KMS-11 (cell line): ENCODE measurements at regions not wholly inside any gene's neighbourhood (a gene's known extent, or its start where the extent isn't known, plus 50 kb on each side); places are given as distances from the start of the nearest gene placed in this dataset.
"Not testable (repeated sequence)": the region's sequence is repeated elsewhere in the genome, so short reads cannot be mapped to it uniquely, and the experiment has no call there.

Experiments used
- H2AFZ ChIP-seq: fragments of 200-600 bp; sonication (generic); 2 replicates; pipeline ENCODE4 v1.6.1; 2016; ENCODE audit warnings: antibody characterized with exemption, mixed run types, low read depth
- H3K27ac ChIP-seq: fragments of 200-600 bp; sonication (generic); 2 replicates; pipeline ENCODE4 v1.6.1; 2016; ENCODE audit warnings: mild to moderate bottlenecking, mixed run types
- H3K27me3 ChIP-seq: fragments of 200-600 bp; sonication (generic); 2 replicates; pipeline ENCODE4 v1.6.1; 2017; ENCODE audit warnings: mild to moderate bottlenecking, low read depth, mixed run types, moderate library complexity; ENCODE audit not compliant: insufficient read depth
- H3K36me3 ChIP-seq: fragments of 200-600 bp; sonication (generic); 2 replicates; pipeline ENCODE4 v1.6.1; 2017; ENCODE audit warnings: mild to moderate bottlenecking, mixed run types; ENCODE audit not compliant: insufficient read depth
- H3K4me1 ChIP-seq: fragments of 200-600 bp; sonication (generic); 2 replicates; pipeline ENCODE4 v1.6.1; 2016; ENCODE audit warnings: mild to moderate bottlenecking, low read depth, mixed run types; ENCODE audit not compliant: poor library complexity, severe bottlenecking
- H3K4me2 ChIP-seq: fragments of 200-600 bp; sonication (generic); 2 replicates; pipeline ENCODE4 v1.7.0; 2016; ENCODE audit warnings: mild to moderate bottlenecking, mixed run types
- H3K4me3 ChIP-seq: fragments of 200-600 bp; sonication (generic); IDR thresholded peaks from 2 replicates; pipeline ENCODE4 v1.6.1; 2017; ENCODE audit warnings: low read depth, low read length, mixed read lengths; ENCODE audit not compliant: insufficient read depth
- H3K79me2 ChIP-seq: fragments of 200-600 bp; sonication (generic); 2 replicates; pipeline ENCODE4 v1.6.1; 2016; ENCODE audit warnings: low read depth, mixed run types; ENCODE audit not compliant: insufficient read depth
- H3K9ac ChIP-seq: fragments of 200-600 bp; sonication (generic); 2 replicates; pipeline ENCODE4 v1.6.1; 2016; ENCODE audit warnings: mild to moderate bottlenecking, mixed run types
- H4K20me1 ChIP-seq: fragments of 200-600 bp; sonication (generic); 2 replicates; pipeline ENCODE4 v1.6.1; 2016; ENCODE audit warnings: mild to moderate bottlenecking, mixed run types; ENCODE audit not compliant: insufficient read depth
- CTCF ChIP-seq: fragments of 200-600 bp; sonication (generic); conservative IDR thresholded peaks from 2 replicates; pipeline ENCODE4 v1.6.1; 2017; ENCODE audit warnings: low read depth, mild to moderate bottlenecking, antibody characterized with exemption, low read length, moderate library complexity, mixed read lengths

- H3K4me3 ChIP-seq, result no peak overlapping the region
- no peak for TF ChIP-seq CTCF
- H4K20me1 ChIP-seq, result no peaks in the 10 kb centered on the region
- H3K27me3 ChIP-seq, result no peaks in the 10 kb centered on the region
- no peak overlapping the region for H3K27ac ChIP-seq
- H2AFZ ChIP-seq, result no peak overlapping the region
- H3K36me3 ChIP-seq, result no peaks in the 10 kb centered on the region
- H3K4me2 ChIP-seq, result no peak overlapping the region
- H3K79me2 ChIP-seq, result no peaks in the 10 kb centered on the region
- H3K4me1 ChIP-seq, result no peaks in the 10 kb centered on the region
- H3K9ac ChIP-seq, result no peak overlapping the region
These were observed 1175.2 kb downstream of the NXPH1 start for GRCh38 chr7:9608560-9608959.

- H3K9ac ChIP-seq, H3K27ac ChIP-seq, H3K27me3 ChIP-seq, H4K20me1 ChIP-seq, H3K4me2 ChIP-seq, H2AFZ ChIP-seq, H3K4me3 ChIP-seq, H3K4me1 ChIP-seq, H3K79me2 ChIP-seq, H3K36me3 ChIP-seq: not testable (repeated sequence)
These were observed 1187.5 kb downstream of the NXPH1 start for GRCh38 chr7:9620899-9621298.

- H3K4me1 ChIP-seq, H2AFZ ChIP-seq, H3K27me3 ChIP-seq, H3K9ac ChIP-seq, H3K27ac ChIP-seq, H3K4me2 ChIP-seq, H3K4me3 ChIP-seq, H4K20me1 ChIP-seq, H3K79me2 ChIP-seq, H3K36me3 ChIP-seq: not testable (repeated sequence)
These were observed 1188.0 kb downstream of the NXPH1 start for GRCh38 chr7:9621306-9621902.

- Histone ChIP-seq H3K9ac (no peak overlapping the region), H3K79me2 (no peaks in the 10 kb centered on the region), H3K36me3 (no peaks in the 10 kb centered on the region), H3K27ac (no peak overlapping the region), H2AFZ (no peak overlapping the region), H3K4me2 (no peak overlapping the region), H3K4me3 (no peak overlapping the region), H3K27me3 (no peaks in the 10 kb centered on the region), H4K20me1 (no peaks in the 10 kb centered on the region), H3K4me1 (no peaks in the 10 kb centered on the region)
- no peak for TF ChIP-seq CTCF
These were observed 1188.5 kb downstream of the NXPH1 start for GRCh38 chr7:9621927-9622326.

- Histone ChIP-seq H3K27me3 (no peaks in the 10 kb centered on the region), H3K79me2 (no peaks in the 10 kb centered on the region), H4K20me1 (no peaks in the 10 kb centered on the region), H3K9ac (no peak overlapping the region), H3K4me2 (no peak overlapping the region), H3K27ac (no peak overlapping the region), H3K4me3 (no peak overlapping the region), H3K36me3 (no peaks in the 10 kb centered on the region), H3K4me1 (no peaks in the 10 kb centered on the region), H2AFZ (no peak overlapping the region)
- TF ChIP-seq CTCF, result no peak
These were observed 1192.5 kb downstream of the NXPH1 start for GRCh38 chr7:9625953-9626352.
